DMS79 treated with DMSO at 0.1 percent for 48 hours (cell line): ENCODE measurements at regions not wholly inside any gene's neighbourhood (a gene's known extent, or its start where the extent isn't known, plus 50 kb on each side); places are given as distances from the start of the nearest gene placed in this dataset.
"Not testable (repeated sequence)": the region's sequence is repeated elsewhere in the genome, so short reads cannot be mapped to it uniquely, and the experiment has no call there.

Source experiments
- DNase-seq: peaks from one replicate; lab custom pipeline; 2025; lab: John Stamatoyannopoulos, UW

DNA sequence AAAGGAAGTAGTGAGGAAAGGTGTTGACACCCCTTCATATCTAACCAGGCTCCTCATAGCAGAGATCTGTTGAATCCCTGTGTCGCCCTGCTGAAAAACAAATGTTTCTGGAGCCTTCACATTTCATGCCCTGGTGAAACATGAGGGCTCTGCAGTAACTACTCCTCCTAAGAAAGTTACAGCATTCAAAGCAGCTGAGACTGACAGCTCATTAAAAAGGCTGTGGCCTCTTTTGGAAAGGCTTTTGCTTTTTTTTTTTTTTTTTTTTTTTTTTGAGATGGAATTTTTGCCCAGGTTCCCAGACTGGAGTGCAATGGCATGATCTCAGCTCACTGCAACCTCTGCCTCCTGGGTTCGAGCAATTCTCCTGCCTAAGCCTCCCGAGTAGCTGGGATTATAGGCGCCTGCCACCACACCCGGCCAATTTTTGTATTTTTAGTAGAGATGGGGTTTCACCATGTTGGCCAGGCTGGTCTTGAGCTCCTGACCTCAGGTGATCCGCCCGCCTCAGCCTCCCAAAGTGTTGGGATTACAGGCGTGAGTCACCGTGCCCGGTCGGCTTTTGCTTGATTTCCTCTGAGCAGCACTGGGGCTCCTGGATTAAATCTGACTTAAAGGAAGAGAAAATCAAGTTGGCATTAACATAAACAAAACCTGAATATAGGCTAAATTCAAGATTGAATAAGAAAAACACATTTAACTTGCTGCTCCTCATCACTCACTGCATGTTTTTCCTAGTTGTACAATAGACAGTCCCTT is 112.9 kb downstream of the PCSK1 start:
- DNase-seq, result not testable (repeated sequence)

DNA sequence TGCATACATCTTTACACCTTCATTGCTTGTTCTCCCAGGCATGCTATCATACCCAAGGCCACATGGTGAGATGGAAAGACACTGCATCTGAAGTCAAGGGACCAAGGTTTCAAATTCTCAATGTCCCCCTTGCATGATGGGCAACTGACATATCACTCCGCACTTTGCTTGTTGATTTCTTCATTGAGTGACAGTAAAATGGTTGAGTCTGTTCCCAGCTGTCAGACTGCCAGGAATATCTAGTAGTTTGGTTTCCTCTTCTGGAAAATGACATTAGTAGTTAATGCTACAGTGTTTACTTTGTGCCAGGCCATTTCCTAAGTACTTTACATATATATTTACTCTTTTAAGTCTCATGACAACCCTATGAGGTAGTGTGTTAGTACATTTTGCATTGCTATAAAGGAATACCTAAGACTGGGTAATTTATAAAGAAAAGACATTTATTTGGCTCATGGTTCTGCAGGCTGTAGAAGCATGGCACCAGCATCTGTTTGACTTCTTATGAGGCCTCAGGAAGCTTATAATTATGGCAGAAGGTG is 114.4 kb downstream of the PCSK1 start:
- DNase-seq, result no peak

DNA sequence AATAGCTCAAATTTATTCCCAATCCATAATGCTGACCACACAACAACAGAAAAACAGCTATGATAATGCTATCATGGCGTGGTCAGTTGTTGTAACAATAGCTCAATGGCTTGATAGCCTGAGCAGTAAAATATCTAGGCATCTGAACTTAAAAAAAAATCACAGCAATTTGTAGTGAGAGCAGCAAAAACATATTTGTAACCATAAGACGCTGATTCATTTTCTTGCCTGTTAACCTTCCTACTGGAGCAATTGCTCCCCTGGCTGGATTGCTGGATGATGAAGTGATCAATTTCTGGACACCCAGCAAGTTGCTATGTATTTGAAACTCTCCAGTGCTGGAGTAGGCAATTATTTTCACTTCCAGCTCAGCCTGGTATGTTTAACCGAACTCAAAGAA is 115.1 kb downstream of the PCSK1 start:
- no peak for DNase-seq

DNA sequence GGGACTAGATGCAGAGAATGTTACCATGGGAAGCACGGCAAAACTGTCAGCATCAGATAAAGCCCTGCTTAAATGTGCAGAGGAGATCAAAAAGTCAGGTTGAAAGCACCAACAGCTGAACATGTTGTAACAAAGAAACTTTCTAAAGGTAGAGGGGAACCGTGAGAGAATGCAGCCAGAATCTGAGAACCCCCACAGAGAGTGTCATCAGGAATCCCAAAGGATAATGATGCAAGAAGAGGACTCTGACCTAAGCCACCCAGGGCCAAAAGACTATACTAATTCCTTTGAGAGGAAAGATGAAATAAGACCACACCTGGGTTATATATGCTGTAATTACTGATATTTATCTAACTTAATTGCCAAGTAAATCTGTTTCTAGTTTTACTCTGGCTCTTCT is 116.6 kb downstream of the PCSK1 start:
- no peak for DNase-seq

DNA sequence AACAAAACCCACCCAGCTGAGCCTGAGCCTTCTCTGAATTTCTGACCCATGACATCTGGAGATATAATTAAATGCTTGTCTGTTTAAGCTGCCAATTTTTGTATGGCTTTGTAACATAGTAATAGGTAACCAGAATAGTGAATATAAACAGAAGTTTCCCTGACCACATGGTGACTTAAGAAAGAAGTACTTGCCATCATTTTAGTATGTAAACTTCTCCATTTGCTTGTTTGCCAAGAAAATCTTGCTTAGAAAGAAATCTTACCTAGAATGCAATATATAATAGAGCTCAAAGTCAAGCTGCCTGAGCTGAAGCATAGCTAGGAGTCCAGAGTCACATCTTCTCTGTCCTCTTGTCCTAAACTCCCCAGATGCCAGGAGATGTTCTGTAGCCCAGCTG is 117.0 kb downstream of the PCSK1 start:
- no peak for DNase-seq

DNA sequence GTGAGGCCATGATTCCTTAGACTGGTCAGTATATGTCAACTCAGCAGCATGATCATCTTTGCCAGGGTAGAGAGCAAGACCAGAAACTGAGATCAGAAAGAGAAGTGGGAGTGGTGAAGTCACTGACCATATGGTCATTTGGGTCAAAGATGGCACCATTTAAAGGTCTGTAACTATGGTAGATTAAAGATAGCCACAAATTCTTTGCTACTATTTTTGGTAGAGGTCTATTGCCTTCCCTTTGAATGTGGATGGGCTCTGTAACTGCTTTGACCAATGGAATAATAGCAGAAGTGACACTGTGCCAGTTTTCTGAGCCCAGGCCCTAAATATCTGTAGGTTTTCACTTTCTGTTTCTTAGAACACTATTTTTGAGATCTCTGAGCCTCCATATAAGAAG is 117.6 kb downstream of the PCSK1 start:
- DNase-seq, result no peak

DNA sequence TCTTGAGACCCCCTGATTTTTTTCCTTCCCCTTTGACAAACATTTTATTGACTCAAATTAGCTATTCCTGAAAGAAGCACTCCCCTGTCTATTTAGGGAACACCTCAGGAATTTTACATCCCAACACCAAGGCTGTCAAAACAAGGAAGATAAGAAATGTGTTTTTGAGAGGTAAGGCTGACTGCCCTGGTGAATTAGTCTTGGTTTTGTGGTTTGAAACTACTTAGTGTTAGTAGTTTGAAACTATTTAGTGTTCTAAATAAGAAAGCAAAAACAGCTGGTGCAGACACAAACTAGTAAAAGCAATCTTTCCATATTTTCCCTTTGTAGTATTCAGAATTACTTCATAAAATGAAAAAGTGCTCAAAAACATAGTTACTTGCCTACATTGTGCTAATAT is 120.7 kb downstream of the PCSK1 start:
- no peak for DNase-seq

DNA sequence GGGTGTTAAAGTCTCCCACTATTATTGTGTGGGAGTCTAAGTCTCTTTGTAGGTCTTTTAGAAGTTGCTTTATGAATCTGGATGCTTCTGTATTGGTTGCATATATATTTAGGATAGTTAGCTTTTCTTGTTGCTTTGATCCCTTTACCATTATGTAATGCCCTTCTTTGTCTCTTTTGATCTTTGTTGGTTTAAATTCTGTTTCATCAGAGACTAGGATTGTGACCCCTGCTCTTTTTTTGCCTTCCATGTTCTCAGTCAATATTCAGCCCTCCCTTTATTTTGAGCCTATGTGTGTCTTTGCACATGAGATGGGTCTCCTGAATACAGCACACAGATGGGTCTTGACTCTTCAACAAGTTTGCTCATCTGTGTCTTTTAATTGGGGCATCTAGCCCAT is 126.0 kb downstream of the PCSK1 start:
- DNase-seq, result not testable (repeated sequence)

DNA sequence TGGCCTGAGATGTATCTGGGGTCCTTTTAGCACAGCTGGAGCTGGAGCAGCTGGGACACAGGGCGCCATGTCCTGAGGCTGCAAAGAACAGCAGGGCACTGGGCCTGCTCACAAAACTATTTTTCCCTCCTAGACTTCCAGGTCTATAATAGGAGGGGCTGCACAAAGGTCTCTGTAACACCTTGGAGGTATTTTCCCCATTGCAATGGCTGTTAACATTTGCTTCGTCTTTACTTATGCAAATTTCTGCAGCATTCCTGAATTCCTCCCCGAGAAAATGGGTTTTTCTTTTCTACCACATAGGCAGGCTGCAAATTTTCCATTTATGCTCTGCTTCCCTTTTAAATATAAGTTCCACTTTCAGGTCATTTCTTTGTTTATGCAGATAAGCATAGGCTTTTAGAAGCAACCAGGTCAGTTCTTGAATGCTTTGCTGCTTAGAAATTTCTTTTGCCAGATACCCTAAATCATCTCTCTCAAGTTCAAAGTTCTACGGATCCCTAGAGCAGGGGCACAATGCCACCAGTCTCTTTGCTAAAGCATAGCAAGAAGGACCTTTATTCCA is 130.8 kb downstream of the PCSK1 start:
- no peak for DNase-seq

DNA sequence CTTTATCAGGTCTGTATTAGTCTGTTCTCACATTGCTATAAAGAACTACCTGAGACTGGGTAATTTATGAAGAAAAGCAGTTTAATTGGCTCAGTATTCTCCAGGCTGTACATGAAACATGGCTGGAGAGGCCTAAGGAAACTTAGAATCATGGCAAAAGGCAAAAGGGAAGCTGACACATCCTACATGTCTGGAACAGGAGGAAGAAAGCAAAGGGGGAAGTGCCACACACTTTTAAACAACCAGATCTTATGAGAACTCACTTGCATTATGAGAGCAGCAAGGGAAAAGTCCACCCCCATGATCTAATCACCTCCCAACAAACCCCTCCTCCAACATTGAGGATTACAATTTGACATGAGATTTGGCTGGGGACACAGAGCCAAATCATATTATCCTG is 132.1 kb downstream of the PCSK1 start:
- DNase-seq, result no peak

DNA sequence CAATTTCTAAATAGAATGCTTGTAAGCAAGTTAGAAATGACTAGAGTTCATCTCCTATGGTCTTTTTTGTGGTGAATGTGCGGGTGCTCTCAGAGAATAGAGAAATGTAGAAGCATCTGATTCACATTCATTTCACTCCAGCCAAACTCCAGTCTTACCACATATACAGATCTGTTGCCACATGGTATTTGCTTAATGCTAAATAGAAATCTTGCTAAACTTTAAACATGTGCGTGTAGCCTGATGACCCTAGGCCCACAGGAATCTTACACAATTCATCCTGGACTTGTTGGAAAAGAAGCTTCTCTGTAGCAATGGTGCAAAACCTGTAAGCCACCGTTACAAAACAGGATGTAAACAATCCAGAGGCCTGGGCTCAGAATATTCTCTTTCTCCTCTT is 135.2 kb downstream of the PCSK1 start:
- DNase-seq, result no peak

DNA sequence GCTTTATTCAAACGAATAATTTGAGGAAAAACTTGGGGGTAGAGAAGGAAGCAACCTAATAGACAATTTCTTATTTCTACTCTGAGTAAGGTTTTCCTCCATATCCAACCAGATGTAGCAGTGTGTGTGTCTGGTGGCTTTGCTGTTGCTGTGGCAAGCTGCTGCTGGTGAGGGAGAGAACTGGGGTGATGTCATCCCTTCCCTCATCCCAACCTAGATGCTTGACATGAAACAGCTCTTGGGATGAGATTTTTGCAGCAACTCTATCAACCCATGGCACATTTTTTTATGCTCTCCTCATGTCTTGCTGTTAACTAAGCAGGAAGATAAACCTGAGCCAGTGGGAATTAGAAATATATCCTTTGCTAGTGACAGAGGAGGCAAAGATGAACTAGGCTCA is 135.8 kb downstream of the PCSK1 start:
- no peak for DNase-seq

DNA sequence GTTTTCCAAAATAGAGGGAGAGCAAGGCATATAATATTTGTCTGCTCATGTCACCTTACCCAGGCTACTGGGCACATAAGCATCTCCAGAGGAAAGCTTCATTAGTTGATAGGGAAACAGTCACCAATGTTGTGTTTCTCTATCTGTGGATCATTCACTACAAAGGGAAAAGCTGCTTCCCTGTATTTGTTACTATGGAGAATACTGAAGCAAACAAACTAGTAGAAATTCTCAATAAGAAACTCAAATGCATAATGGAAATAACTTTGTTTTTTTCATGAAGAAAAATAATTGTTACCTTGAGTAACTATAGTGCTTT is 138.2 kb downstream of the PCSK1 start:
- no peak for DNase-seq

DNA sequence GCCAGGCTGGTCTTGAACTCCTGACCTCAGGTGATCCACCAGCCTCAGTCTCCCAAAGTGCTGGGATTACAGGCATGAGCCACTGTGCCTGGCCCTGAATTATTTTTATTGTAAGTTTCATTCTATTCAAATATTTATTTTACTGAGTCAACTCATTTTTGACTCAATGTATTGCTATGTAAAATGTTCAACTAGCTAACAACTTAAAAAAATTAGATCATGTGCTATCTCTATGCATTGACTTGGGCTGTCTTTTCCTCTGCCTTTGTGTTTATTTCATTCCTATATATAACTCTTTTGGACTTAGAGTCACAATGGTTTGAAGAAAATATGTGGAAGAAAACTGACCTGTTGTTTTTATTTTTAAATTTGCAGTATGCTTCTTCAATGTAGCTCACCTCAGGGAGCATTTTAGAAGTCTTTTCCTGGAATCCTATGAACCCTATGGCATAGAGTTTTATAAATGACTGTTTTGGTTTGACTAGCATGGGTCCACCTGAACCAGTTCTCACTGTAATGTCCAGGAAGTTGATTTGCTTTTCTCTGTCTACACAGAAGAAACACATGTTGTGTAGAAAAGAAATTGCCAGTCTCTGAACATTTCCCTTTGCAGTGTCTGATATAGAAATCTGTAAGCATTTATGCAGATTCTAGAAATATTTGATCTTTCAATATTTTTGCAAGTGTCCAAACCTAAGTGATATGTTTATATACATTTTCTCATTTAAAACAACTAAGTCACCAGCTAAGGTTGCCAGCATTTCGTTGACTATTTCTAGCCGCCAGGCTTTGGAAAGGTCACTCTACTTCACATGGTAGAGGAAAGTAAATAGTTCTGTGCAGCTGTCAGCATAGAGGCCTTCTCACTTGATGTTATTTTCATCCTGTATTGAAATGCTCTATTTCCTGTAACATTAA is 138.8 kb downstream of the PCSK1 start:
- DNase-seq, result no peak

DNA sequence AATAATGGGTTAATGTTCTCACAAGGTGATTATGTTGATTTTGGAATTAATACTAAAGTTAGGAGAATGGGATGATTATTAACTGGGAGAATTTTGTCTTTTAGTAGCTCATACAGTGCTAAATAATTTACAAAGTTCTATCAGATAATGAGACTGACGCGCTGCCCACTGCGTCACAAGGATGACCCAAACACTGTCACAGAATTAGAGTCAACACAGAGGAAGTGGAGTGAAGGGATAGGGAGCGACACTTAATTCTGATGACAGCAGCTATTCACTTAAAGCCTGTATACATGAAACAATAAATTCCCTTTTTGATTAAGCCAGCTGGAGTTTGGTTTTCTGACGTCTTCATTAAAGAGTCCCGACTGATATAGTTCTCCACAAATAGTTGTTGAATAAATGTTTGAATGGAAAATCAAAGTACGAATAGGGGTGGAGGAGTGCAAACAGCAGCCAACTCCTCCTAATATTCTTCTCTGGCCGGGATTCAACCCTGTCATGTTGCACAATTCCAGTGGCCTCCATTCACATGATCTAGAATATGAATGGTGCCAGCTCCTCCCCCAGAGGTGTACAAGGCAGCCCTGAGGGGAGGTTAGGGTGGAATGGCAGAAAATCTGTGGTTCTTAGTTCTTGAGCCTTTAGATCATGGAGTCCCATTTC is 140.3 kb downstream of the PCSK1 start:
- DNase-seq, result no peak

DNA sequence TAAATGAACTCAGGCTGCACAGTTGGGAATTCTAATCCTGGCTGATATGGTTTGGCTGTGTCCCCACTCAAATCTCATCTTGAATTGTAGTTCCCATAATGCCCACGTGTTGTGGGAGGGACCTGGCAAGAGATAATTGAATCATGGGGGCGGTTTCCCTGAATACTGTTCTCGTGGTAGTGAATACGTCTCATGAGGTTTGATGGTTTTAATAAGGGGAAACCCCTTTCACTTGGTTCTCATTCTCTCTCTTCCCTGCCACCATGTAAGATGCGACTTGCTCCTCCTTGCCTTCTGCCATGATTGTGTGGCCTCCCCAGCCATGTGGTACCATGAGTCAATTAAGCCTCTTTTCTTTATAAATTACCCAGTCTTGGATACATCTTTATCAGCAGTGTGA is 143.8 kb downstream of the PCSK1 start:
- not testable (repeated sequence) for DNase-seq

DNA sequence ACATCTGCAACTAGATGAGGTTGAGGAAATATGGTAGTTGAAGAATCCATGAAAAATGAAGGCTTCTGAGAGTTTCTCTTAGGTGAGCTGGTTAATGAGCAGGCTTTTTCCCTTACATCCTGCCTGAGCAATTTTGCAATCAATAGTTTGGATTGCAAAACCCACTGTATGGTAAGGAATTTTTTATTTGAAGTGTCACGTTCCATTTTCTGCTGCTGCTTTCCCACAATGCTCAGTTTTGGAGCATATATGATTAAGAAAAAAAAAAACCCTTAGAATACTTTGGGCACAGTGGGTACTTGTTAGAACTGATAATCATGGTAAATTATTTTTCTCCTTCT is 144.2 kb downstream of the PCSK1 start:
- no peak for DNase-seq

DNA sequence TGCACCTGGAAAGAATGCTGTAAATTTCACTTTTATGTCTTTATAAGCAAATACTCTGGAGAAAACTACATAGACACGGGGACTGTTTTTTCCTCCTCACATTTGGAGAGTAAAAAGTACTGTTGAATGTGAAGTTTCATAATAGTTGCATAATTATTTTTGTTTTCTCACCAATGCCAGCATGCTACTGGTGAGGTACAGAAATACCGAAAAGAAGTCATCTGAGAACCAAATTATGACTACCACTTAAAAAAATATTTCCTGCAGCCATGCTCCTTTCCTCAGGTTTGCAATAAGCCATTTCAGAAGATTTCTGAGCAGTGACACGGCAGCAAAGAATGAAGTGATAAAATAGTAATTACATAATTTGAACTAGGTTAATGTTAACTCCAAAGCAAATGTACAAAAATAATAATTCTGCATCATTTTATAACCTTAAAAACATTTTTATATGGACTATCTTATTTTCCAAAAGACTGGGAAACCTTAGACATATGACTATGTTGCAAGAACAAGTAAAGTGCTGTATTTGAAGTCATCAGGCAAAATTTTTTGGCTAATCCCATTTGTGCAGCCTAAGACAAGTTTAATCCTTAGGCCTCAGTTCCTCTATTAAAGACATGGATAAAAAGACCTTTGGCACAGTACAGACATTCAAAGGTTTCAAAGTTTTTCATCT is 144.7 kb downstream of the PCSK1 start:
- DNase-seq, result no peak

DNA sequence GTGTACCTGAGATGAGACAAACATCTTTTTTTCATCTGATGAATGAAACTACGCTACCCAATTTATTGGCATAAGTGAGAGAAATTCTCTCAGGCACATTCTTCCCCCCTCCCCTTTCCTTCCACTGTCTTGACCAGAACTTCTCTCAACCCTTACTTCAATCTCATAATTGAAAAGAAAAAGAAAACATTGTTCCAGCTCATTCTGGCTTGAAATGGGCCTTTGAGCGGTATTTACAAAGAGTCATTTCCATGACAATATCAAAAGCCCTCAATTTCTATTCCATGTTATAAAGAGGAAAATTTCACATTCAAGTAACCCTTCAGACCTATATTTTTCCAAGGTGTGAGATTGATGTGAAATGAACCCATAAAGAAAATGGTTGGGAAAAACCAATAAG is 145.9 kb downstream of the PCSK1 start:
- no peak for DNase-seq

DNA sequence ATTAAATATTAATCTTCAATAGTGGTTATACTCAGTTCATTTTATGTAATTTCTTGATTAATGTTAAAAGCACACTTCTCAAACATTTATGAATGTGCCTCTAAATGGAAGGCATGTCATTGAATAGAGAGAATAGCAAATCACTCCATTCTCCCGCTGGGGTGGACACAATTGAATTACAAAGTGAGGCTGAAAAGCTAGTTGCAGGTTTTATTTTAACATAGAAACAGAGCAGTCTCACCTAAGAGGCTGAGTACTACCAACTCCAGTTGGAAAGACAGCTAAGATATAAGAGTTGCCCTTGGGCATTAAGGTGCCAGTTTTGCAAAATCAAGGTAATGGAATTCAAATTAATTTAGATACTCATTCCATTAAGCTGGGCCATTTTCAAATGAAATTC is 147.2 kb downstream of the PCSK1 start:
- DNase-seq, result no peak

DNA sequence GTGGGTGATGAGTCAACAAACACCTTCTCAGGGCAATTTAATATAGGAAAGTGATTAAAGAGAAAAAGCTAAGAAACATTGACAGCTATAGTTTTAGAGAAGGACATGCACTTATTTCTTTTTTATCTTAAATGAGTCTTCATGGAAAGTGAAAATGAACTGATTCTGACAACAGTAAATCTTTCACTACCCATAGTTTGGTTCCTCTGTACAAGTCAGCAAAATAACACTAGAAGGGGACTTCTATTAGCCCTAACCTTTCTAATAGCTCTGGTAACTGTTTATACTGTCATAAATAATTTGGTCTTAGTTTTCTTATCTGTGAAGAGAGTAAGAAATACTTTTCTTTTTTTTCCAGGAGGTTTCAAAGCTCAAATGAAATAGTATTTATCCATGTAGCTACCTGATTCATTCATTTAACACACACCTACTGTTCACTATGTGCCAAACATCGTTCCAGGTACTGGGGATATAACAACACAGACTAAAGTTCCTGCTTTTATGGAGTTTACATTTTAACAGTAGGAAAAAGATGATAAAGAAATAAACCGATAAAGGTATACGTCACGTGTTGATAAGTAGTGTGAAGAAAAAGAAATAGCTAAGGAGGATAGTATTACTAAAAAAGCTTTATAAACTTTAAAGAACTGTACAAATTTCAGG is 148.2 kb downstream of the PCSK1 start:
- no peak for DNase-seq
